Peyer's patch (tissue), 4 donors: ENCODE measurements at regions not wholly inside any gene's neighbourhood (a gene's known extent, or its start where the extent isn't known, plus 50 kb on each side); places are given as distances from the start of the nearest gene placed in this dataset.
A peak's percentile ranks its signal among the peaks of the same experiment; 100 is the strongest.

Experiments used
- DNase-seq, 3 donors: peaks; one replicate each; pipeline ENCODE4 v3.0.0-alpha.2; 2017 to 2019
- H3K27ac ChIP-seq, 4 donors: fragments of 200-600 bp; sonication (generic); one replicate each; pipeline ENCODE4 v1.5.1; 2016 to 2019
- H3K27me3 ChIP-seq, 2 donors: fragments of 200-600 bp; sonication (generic); one replicate each; pipeline ENCODE4 v1.5.1; 2019
- H3K36me3 ChIP-seq, 3 donors: fragments of 200-600 bp; sonication (generic); one replicate each; pipeline ENCODE4 v1.5.1; 2016 to 2019
- H3K4me1 ChIP-seq, 4 donors: fragments of 200-600 bp; sonication (generic); one replicate each; pipeline ENCODE4 v1.5.1; 2016 to 2019
- H3K4me3 ChIP-seq, 4 donors: fragments of 200-600 bp; sonication (generic); 1 replicate in 3 of 4; 2 replicates in 1 of 4; pipeline ENCODE4 v1.5.1; 2016 to 2019; ENCODE audit warnings: mild to moderate bottlenecking in 1 of 4
- H3K9me3 ChIP-seq, 4 donors: fragments of 200-600 bp; sonication (generic); one replicate each; pipeline ENCODE4 v1.5.1; 2016 to 2019; ENCODE audit warnings: mild to moderate bottlenecking in 1 of 4
- POLR2A ChIP-seq, 2 donors: fragments of 450-650 bp; IDR thresholded peaks; one replicate each; pipeline ENCODE4 v1.5.1; 2017; ENCODE audit warnings: antibody characterized with exemption in 2 of 2, mild to moderate bottlenecking in 2 of 2, moderate library complexity in 2 of 2
- TF ChIP-seq, protein P1 (sequence below), 6 experiments: fragments of 450-650 bp in 4 of 6; fragments of 200-600 bp in 2 of 6; sonication (generic) in 1 of 6; IDR thresholded peaks; one replicate each; pipeline ENCODE4 v1.5.1; 2017 to 2019; ENCODE audit warnings: antibody characterized with exemption in 6 of 6, mild to moderate bottlenecking in 3 of 6, moderate library complexity in 1 of 6

DNA sequence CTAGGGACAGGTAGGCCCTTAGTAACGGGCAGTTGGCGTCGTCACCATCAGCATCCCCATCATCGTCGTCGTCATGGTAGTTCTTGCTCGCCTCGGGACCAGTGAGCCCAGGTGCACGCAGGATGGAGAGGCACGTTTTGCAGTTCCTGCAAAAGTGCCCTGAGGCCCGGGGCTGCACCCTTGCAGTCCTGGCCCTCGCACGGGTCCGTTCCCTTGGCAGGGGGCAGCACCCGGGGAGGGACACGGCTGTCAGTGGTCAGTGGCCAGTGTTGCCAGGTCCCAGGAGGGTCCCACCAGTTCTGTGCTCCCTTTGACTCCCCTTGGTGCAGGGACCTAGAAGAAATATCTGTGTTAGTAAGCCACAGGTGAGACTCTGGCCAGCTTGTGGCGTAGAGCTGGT is 243.9 kb upstream of the CIBAR2 start:
- Histone ChIP-seq H3K4me1 (peaks cover 0 to 43% (median 0%) of the 10 kb centered on the region in 4 donors), H3K4me3 (no peak overlapping the region), H3K36me3 (no peaks in the 10 kb centered on the region), H3K9me3 (no peaks in the 10 kb centered on the region), H3K27ac (no peak overlapping the region), H3K27me3 (no peaks in the 10 kb centered on the region)
- no peak for DNase-seq
- TF ChIP-seq, protein P1, sequence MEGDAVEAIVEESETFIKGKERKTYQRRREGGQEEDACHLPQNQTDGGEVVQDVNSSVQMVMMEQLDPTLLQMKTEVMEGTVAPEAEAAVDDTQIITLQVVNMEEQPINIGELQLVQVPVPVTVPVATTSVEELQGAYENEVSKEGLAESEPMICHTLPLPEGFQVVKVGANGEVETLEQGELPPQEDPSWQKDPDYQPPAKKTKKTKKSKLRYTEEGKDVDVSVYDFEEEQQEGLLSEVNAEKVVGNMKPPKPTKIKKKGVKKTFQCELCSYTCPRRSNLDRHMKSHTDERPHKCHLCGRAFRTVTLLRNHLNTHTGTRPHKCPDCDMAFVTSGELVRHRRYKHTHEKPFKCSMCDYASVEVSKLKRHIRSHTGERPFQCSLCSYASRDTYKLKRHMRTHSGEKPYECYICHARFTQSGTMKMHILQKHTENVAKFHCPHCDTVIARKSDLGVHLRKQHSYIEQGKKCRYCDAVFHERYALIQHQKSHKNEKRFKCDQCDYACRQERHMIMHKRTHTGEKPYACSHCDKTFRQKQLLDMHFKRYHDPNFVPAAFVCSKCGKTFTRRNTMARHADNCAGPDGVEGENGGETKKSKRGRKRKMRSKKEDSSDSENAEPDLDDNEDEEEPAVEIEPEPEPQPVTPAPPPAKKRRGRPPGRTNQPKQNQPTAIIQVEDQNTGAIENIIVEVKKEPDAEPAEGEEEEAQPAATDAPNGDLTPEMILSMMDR (IDR thresholded peaks at IDR 0.05): no peak
- TF ChIP-seq POLR2A (IDR thresholded peaks at IDR 0.05): no peak

DNA sequence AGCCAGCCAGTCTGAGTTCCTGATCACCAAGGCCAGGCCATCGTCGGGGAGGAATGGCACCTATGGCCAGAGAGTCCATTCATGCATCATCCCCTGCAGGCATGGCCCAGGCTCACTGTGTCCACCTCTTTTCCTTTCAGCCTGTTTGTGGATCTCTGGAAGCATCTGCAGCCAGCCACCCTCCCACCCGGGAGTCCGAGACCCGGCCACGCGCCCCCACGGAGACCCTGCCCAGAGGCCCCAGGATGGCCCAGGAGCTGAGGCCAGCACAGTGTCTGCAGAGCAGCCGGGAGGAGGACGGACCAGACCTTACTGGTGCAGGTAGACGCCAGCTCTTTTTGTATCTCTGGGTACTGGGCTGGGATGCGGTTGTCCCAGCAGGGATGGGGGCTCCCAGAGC is 245.1 kb upstream of the CIBAR2 start:
- DNase-seq: no peak
- Histone ChIP-seq H3K27ac (no peak overlapping the region), H3K36me3 (no peaks in the 10 kb centered on the region), H3K4me3 (no peak overlapping the region), H3K4me1 (peaks cover 0 to 39% (median 0%) of the 10 kb centered on the region in 4 donors), H3K27me3 (no peaks in the 10 kb centered on the region), H3K9me3 (no peaks in the 10 kb centered on the region)
- no peak for TF ChIP-seq POLR2A (IDR thresholded peaks at IDR 0.05)
- TF ChIP-seq, protein P1 (IDR thresholded peaks at IDR 0.05): no peak

- no peaks in the 10 kb centered on the region for H3K27me3 ChIP-seq
- H3K9me3 ChIP-seq: no peaks in the 10 kb centered on the region
- no peak for TF ChIP-seq POLR2A (IDR thresholded peaks at IDR 0.05)
- H3K27ac ChIP-seq: no peak overlapping the region
- no peaks in the 10 kb centered on the region for H3K36me3 ChIP-seq
- peaks cover 0 to 39% (median 0%) of the 10 kb centered on the region in 4 donors for H3K4me1 ChIP-seq
- H3K4me3 ChIP-seq: no peak overlapping the region
- no peak for DNase-seq
Measured at GRCh38 chr16:85357924-85358505, 245.7 kb upstream of the CIBAR2 start.

GRCh38 chr16:85358704-85359146 is 246.5 kb upstream of the CIBAR2 start:
- peaks cover 0 to 42% (median 0%) of the 10 kb centered on the region in 4 donors for H3K4me1 ChIP-seq
- H3K9me3 ChIP-seq: peaks cover 0 to 3% (median 0%) of the 10 kb centered on the region in 4 donors
- TF ChIP-seq, protein P1 (IDR thresholded peaks at IDR 0.05): no peak
- TF ChIP-seq POLR2A (IDR thresholded peaks at IDR 0.05): no peak
- no peak for DNase-seq
- no peaks in the 10 kb centered on the region for H3K27me3 ChIP-seq
- no peaks in the 10 kb centered on the region for H3K36me3 ChIP-seq
- no peak overlapping the region for H3K4me3 ChIP-seq
- peak overlapping the region in 1 of 4 donors; percentile 20 for H3K27ac ChIP-seq

DNA sequence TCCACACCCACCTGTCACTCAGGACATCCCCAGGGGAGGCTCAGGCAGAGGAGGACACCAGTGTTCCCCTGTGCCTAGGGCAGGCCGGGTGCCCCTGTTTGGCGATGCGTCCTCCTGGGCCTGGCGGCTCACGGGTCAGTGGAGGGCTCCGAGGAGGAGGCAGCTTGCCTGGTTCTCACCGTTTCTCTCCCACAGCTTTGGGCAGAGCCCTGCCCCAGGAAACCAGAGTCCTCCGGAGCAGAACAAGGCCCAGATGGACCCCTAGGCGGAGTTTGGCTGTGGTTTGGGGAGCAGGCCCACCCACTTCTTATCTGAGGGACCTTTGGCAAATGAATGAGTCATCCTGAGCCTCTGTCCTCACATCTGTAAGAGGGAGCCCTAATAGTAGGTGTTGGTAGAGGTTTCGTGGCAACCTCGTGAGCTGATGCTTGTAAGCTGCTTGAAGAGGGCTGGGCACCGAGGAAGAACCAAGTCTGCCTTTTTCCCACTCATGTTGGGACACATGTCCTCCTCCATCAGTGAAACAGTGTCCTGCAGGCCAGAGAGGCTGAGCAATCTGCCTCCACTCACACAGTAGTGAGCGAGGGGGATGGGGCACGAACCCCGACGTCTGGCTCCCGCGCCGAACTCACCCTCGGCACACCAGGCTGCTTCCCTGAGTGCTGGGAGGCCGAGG is 247.0 kb upstream of the CIBAR2 start:
- no peaks in the 10 kb centered on the region for H3K27me3 ChIP-seq
- H3K9me3 ChIP-seq: peaks cover 0 to 8% (median 0%) of the 10 kb centered on the region in 4 donors
- DNase-seq: no peak
- TF ChIP-seq POLR2A (IDR thresholded peaks at IDR 0.05): no peak
- TF ChIP-seq, protein P1 (IDR thresholded peaks at IDR 0.05): peak in 1 of 6 experiments; percentile 13
- no peaks in the 10 kb centered on the region for H3K36me3 ChIP-seq
- peak overlapping the region in 1 of 4 donors; percentile 20 for H3K27ac ChIP-seq
- H3K4me1 ChIP-seq: peaks cover 0 to 43% (median 0%) of the 10 kb centered on the region in 4 donors
- H3K4me3 ChIP-seq: no peak overlapping the region
